Smooth muscle cell (in vitro differentiated cells): ENCODE measurements at regions not wholly inside any gene's neighbourhood (a gene's known extent, or its start where the extent isn't known, plus 50 kb on each side); places are given as distances from the start of the nearest gene placed in this dataset.

Experiments
- DNase-seq: peaks from one replicate; lab custom pipeline; 2025; ENCODE audit not compliant: unreplicated experiment; lab: John Stamatoyannopoulos, UW
- H2AFZ ChIP-seq: fragments of 200-600 bp; sonication (generic); 2 replicates; pipeline ENCODE4 v1.6.0; 2016; ENCODE audit warnings: antibody characterized with exemption, low read depth, mild to moderate bottlenecking
- H3F3A ChIP-seq: fragments of 200-600 bp; sonication (generic); 2 replicates; pipeline ENCODE4 v1.6.0; 2017; ENCODE audit warnings: antibody characterized with exemption, low read depth
- H3K27ac ChIP-seq: fragments of 200-600 bp; sonication (generic); 2 replicates; pipeline ENCODE4 v1.5.1; 2016; ENCODE audit warnings: low read depth, mild to moderate bottlenecking
- H3K27me3 ChIP-seq: fragments of 200-600 bp; sonication (generic); 2 replicates; pipeline ENCODE4 v1.6.1; 2016; ENCODE audit warnings: low read depth, mild to moderate bottlenecking
- H3K36me3 ChIP-seq: fragments of 200-600 bp; sonication (generic); 2 replicates; pipeline ENCODE4 v1.5.1; 2016; ENCODE audit warnings: low read depth
- H3K4me1 ChIP-seq: fragments of 200-600 bp; sonication (generic); 2 replicates; pipeline ENCODE4 v1.5.1; 2016; ENCODE audit warnings: low read depth
- H3K4me2 ChIP-seq: fragments of 200-600 bp; sonication (generic); 2 replicates; pipeline ENCODE4 v1.6.0; 2016; ENCODE audit warnings: mild to moderate bottlenecking
- H3K4me3 ChIP-seq: fragments of 200-600 bp; sonication (generic); 2 replicates; pipeline ENCODE4 v1.5.1; 2016; ENCODE audit warnings: mild to moderate bottlenecking
- H3K79me2 ChIP-seq: fragments of 200-600 bp; sonication (generic); 2 replicates; pipeline ENCODE4 v1.6.0; 2016; ENCODE audit warnings: low read depth, mild to moderate bottlenecking
- H3K9ac ChIP-seq: fragments of 200-600 bp; sonication (generic); 2 replicates; pipeline ENCODE4 v1.6.0; 2016; ENCODE audit warnings: low read depth
- H3K9me3 ChIP-seq: fragments of 200-600 bp; sonication (generic); replicated peaks from 2 replicates; pipeline ENCODE4 v1.5.1; 2016; ENCODE audit warnings: low read depth
- H4K20me1 ChIP-seq: fragments of 200-600 bp; sonication (generic); 2 replicates; pipeline ENCODE4 v1.6.0; 2016; ENCODE audit warnings: low read depth
- WGBS: methylation state at CpG from one replicate; pipeline ENCODE4 v1.1.7; 2016; ENCODE audit warnings: low lambda C conversion rate; 5-methylcytosine and 5-hydroxymethylcytosine counted together
- TF ChIP-seq, protein P1 (sequence below): fragments of 200-600 bp; sonication (generic); IDR thresholded peaks from 2 replicates; pipeline ENCODE4 v1.5.1; 2017; ENCODE audit warnings: borderline replicate concordance, mild to moderate bottlenecking, antibody characterized with exemption; ENCODE audit not compliant: insufficient read depth, poor library complexity, severe bottlenecking

DNA sequence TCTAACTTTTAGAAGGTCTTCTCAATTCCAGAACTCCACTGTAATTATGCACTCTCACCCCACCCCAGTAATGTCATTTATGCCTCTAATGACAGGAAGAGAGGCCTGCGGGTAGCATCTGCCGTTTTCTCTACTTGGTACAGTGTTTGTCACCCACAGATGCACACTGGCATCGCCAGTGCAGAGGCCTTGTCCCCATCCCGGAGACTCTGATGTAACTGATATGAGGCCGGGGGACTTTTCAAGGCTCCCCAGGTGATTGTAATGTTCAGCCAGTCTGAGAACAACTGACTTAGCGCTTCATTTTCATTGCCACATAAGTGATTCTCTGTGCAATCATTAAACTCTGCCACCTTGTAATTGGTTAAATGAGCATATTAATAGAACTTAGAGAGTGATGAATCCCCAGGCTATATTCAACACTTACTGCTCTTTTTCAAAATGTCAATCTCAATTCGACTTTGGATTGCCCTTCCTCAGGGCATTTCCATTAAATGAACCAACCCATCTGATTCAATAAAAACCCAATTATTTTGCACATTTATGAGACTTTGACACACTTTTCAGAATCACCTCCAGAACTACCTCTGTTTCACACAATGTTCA, 113.2 kb downstream of the HERPUD2 start:
- no peaks in the 10 kb centered on the region for H3F3A ChIP-seq
- H3K4me2 ChIP-seq = no peak overlapping the region
- H3K4me1 ChIP-seq = no peaks in the 10 kb centered on the region
- DNase-seq = no peak
- TF ChIP-seq, protein P1, sequence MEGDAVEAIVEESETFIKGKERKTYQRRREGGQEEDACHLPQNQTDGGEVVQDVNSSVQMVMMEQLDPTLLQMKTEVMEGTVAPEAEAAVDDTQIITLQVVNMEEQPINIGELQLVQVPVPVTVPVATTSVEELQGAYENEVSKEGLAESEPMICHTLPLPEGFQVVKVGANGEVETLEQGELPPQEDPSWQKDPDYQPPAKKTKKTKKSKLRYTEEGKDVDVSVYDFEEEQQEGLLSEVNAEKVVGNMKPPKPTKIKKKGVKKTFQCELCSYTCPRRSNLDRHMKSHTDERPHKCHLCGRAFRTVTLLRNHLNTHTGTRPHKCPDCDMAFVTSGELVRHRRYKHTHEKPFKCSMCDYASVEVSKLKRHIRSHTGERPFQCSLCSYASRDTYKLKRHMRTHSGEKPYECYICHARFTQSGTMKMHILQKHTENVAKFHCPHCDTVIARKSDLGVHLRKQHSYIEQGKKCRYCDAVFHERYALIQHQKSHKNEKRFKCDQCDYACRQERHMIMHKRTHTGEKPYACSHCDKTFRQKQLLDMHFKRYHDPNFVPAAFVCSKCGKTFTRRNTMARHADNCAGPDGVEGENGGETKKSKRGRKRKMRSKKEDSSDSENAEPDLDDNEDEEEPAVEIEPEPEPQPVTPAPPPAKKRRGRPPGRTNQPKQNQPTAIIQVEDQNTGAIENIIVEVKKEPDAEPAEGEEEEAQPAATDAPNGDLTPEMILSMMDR = no peak
- H3K27me3 ChIP-seq = no peaks in the 10 kb centered on the region
- H3K9me3 ChIP-seq = no peaks in the 10 kb centered on the region
- no peak overlapping the region for H3K4me3 ChIP-seq
- H3K9ac ChIP-seq = no peak overlapping the region
- 89% methylated on average over 7 of the region's 7 CpGs for WGBS
- H3K36me3 ChIP-seq = no peaks in the 10 kb centered on the region
- H3K79me2 ChIP-seq = no peaks in the 10 kb centered on the region
- no peak overlapping the region for H3K27ac ChIP-seq
- H4K20me1 ChIP-seq = no peaks in the 10 kb centered on the region
- no peak overlapping the region for H2AFZ ChIP-seq

DNA sequence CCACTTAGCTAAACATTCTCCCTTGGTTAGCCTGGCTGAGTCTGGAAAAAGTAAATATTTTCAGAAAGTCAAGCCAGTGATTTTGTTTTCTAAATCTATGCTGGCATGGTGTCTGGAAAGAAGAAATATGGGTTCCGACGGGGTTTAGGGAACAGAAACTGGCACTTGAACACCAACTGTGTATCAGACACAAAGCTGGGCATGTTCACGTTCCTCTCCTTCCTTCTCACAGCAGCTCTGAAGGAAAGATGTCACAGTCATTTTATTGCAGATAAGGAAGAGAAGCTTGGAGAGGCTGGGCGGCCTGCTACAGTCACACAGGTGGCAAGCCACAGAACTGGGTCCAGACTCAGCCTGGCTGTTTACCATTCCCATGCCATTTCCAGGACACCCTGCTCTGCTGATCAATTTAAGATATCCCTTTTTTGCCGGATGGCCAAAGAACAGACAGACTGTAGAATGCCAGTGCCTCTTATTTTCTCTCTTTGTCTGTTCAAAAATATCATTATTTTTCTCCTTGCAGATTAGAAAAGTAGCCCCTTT, 118.8 kb downstream of the HERPUD2 start:
- Histone ChIP-seq H3K4me3 (no peak overlapping the region), H4K20me1 (no peaks in the 10 kb centered on the region), H3K4me2 (no peak overlapping the region), H2AFZ (no peak overlapping the region), H3K9me3 (no peaks in the 10 kb centered on the region), H3K9ac (no peak overlapping the region), H3K36me3 (no peaks in the 10 kb centered on the region), H3F3A (no peaks in the 10 kb centered on the region), H3K27ac (no peak overlapping the region), H3K4me1 (no peaks in the 10 kb centered on the region), H3K27me3 (peaks cover 3% of the 10 kb centered on the region), H3K79me2 (no peaks in the 10 kb centered on the region)
- TF ChIP-seq, protein P1 = no peak
- WGBS = 96% methylated on average over 5 of the region's 5 CpGs
- DNase-seq = no peak

DNA sequence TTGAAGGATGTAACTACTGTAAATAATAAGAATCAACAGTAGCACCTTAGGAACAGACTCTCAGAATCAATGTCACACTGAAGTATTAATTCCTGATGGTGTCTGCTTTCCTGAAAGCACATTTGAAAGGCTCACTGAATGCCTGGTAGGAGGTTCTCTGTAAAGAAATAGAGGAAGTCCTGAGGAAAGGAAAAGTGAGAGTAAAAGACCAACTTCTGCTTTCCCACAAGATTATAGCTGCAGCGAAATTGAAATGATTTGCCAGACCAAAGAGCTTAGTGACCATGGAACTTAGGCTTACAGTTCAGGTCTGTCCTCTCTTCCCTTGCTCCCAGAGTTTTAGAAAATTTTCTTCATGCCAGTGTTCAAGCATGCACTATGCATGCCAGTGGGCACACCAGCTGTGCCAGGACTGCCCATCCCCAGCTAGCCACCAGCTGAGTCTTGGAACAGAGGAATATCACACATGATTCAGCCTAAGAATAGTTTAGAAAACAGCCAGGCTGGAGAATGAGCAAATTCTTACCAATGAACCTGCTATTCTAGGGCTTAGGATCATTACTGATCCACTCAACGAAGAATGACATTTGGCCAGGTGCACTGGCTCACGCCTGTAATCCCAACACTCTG, 123.2 kb downstream of the HERPUD2 start:
- Histone ChIP-seq H3K79me2 (no peaks in the 10 kb centered on the region), H3K36me3 (no peaks in the 10 kb centered on the region), H3K4me1 (no peaks in the 10 kb centered on the region), H3K4me3 (no peak overlapping the region), H3K9ac (no peak overlapping the region), H3K9me3 (no peaks in the 10 kb centered on the region), H3K4me2 (no peak overlapping the region), H3F3A (no peaks in the 10 kb centered on the region), H3K27ac (no peak overlapping the region), H2AFZ (no peak overlapping the region), H4K20me1 (no peaks in the 10 kb centered on the region), H3K27me3 (peaks cover 3% of the 10 kb centered on the region)
- WGBS = 85% methylated on average over 3 of the region's 3 CpGs
- TF ChIP-seq, protein P1 = no peak
- DNase-seq = no peak

DNA sequence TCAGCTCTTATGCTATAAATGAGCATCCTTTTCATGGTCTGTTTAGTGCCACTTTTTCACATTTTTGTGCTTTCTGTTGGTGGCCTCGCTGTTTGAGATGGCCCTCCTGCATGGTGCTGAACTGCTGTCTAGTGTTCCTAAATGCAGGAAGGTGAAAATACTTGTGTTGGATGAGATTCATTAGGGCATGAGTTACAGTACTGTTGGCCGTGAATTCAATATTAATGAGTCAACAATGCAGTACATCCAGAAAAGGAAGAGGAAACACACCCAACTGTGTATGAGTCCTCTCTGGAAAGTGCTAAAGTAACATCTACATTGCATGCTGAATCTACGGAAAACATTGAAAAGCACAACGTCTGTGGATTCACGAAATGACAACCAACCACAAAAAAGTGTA, 124.0 kb downstream of the HERPUD2 start:
- Histone ChIP-seq H3K4me1 (no peaks in the 10 kb centered on the region), H3F3A (no peaks in the 10 kb centered on the region), H3K27ac (no peak overlapping the region), H3K9ac (no peak overlapping the region), H3K27me3 (peaks cover 3% of the 10 kb centered on the region), H3K9me3 (no peaks in the 10 kb centered on the region), H4K20me1 (no peaks in the 10 kb centered on the region), H3K79me2 (no peaks in the 10 kb centered on the region), H3K4me2 (no peak overlapping the region), H3K4me3 (no peak overlapping the region), H2AFZ (no peak overlapping the region), H3K36me3 (no peaks in the 10 kb centered on the region)
- TF ChIP-seq, protein P1 = no peak
- DNase-seq = no peak
- 97% methylated on average over 5 of the region's 5 CpGs for WGBS
